ENCODE measurements at regions not wholly inside any gene's neighbourhood (a gene's known extent, or its start where the extent isn't known, plus 50 kb on each side); places are given as distances from the start of the nearest gene placed in this dataset.
A peak's percentile ranks its signal among the peaks of the same experiment; 100 is the strongest.

GRCh38 chr11:106378513-106379179 lies 301.2 kb downstream of the AASDHPPT start:
- WGBS (ENCODE audit: extremely low coverage, insufficient read length, low lambda C conversion rate) = no CpG with 5 or more reads among the region's 3 CpGs
- no peak for TF ChIP-seq CTCF (conservative IDR thresholded peaks at IDR 0.05)

More at GRCh38 chr11:106378513-106379179, 301.2 kb downstream of the AASDHPPT start:
- Histone ChIP-seq H2AFZ (ENCODE audit: low read length) (no peak overlapping the region), H2BK20ac (ENCODE audit: low read depth, low read length, poor library complexity, severe bottlenecking) (no peak overlapping the region), H2AK5ac (ENCODE audit: insufficient read length, low read length) (no peak overlapping the region), H3K14ac (ENCODE audit: insufficient read depth, low read length) (no peak overlapping the region), H2BK5ac (ENCODE audit: insufficient read length, low read length) (no peak overlapping the region), H4K91ac (ENCODE audit: insufficient read length, low read depth, low read length) (no peak overlapping the region), H4K5ac (ENCODE audit: insufficient read length, low read depth, low read length) (no peak overlapping the region), H4K8ac (replicated peaks; ENCODE audit: insufficient read length, low read depth, low read length) (no peak overlapping the region), H3K9ac (ENCODE audit: extremely low read depth, insufficient read length, low read length) (no peak overlapping the region), H3K79me1 (ENCODE audit: insufficient read depth, low read depth, low read length, poor library complexity, severe bottlenecking) (no peaks in the 10 kb centered on the region), H2BK15ac (ENCODE audit: low read depth, low read length) (no peak overlapping the region), H3K27me3 (ENCODE audit: insufficient read depth, low read length) (no peaks in the 10 kb centered on the region), H3K4me1 (ENCODE audit: insufficient read depth, low read length) (no peaks in the 10 kb centered on the region; the same call in 1 of the 2 replicates), H3K23ac (ENCODE audit: insufficient read length, low read depth, low read length) (no peak overlapping the region), H2BK12ac (ENCODE audit: insufficient read length, low read depth, low read length) (no peak overlapping the region), H3K4me2 (ENCODE audit: insufficient read depth, insufficient read length, low read length) (no peak overlapping the region), H3K79me2 (ENCODE audit: insufficient read depth, low read length) (no peaks in the 10 kb centered on the region), H3K4ac (ENCODE audit: low read depth, low read length) (no peak overlapping the region), H3T11ph (ENCODE audit: low read length) (no peak overlapping the region), H4K20me1 (ENCODE audit: control insufficient read depth, insufficient read depth, insufficient read length) (no peaks in the 10 kb centered on the region), H3K9me3 (ENCODE audit: control insufficient read depth, low read depth, low read length) (no peaks in the 10 kb centered on the region), H3K23me2 (ENCODE audit: insufficient read length, low read depth, low read length, poor library complexity, severe bottlenecking) (no peaks in the 10 kb centered on the region), H3K18ac (ENCODE audit: insufficient read length, low read depth, low read length) (no peak overlapping the region), H2BK120ac (ENCODE audit: low read depth, low read length, poor library complexity, severe bottlenecking) (no peak overlapping the region), H3K56ac (ENCODE audit: insufficient read length, low read depth, low read length) (no peak overlapping the region), H3K27ac (ENCODE audit: insufficient read length, low read depth, low read length) (no peak overlapping the region)
- Mint-ChIP-seq H3K27me3 (ENCODE audit: low read depth) (no peaks in the 10 kb centered on the region), H3K4me1 (peaks cover 4 to 12% of the 10 kb centered on the region in 2 experiments), H3K27ac (peak overlapping the region in 2 of 3 experiments; percentile 12 to 70; a peak in 1 of 7 replicates), H3K36me3 (ENCODE audit: insufficient read depth in 1 of 3, low read depth in 3 of 3) (no peaks in the 10 kb centered on the region), H3K4me3 (no peak overlapping the region), H3K9me3 (no peaks in the 10 kb centered on the region)
- DNase-seq = no peak

Data from H9 (cell line).